Stimulated activated CD4-positive, alpha-beta T cell treated with anti-CD3 and anti-CD28 coated beads, Interleukin-2, amount 100 ng/mL, for 4 hours (primary cell): ENCODE measurements at regions not wholly inside any gene's neighbourhood (a gene's known extent, or its start where the extent isn't known, plus 50 kb on each side); places are given as distances from the start of the nearest gene placed in this dataset.

Experiments used
- DNase-seq: peaks from one replicate; pipeline ENCODE4 v3.0.0-alpha.2; 2020; ENCODE audit warnings: low read depth

DNA sequence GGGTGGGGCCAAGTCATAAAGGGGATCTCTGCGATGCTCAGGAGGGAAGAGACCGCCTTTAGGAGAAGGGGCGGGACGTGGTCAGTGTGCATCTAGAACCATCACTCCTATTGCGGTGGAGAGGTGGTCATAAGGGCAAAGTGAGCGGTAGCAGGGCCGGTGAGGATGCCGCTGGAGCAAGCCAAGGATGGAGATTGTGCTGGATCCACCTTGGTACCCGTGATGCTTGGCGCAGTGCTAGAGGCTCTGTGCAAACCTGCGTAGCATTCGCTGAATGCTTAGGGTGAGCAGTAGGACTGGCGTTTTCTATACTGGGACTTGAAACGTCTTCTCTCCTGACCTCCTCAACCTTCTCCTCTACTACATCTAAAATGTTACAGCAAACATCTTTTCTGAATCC is 294.2 kb downstream of the FGF9 start:
- no peak for DNase-seq

DNA sequence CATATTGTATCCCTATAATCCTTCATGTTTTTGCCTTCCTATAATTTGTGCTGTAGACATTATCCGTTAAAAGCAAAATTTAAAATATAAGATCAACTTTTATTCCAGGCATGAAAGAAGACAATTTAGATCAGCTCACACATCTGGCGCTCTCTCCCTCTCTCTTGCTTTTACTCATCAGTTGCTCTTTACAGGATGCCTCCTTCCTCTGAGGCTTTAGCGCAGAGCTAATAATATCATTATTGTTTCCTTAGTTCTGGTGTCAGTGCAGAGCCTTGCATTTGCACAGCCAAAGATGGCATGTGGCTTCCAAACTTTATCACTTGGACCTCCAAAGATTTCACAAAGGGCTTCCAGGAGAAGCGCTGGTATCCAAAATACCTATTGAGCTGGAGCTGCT is 295.1 kb downstream of the FGF9 start:
- DNase-seq: no peak

DNA sequence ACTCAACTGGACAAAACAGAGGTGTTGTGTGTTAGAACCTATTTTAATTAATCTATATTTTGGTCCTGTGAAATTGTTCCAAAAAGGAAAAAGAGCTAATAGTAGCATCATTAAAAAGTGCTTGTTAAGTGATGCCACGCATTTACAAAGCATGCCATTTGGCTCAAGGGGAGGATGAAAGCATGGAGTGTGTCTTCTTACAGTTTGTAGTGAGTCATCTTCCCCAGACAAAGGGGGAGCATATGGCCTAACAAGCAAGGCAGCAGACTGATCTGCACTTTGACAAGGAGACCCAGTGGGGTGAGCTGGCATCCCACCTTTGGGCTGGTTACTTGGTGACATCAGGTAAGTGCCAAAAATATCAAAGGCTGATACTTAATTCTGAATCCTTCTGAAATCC is 297.0 kb downstream of the FGF9 start:
- DNase-seq: no peak

DNA sequence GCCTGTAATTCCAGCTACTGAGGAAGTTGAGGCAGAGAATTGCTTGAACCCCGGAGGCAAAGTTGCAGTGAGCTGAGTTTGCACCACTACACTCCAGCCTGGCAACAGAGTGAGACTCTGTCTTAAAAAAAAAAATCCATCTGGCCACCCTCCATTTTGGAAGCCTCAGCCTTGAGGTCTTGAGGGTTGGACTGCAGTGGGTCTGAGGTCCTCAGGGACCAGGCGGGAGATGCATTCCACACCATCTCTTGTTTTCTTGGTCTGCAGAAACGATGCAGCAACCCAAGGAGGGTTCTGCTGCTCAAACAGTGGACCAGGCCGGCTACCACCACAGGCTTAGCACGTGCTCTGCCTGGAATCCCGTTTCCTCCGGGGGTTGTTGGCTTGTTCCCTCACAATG is 299.3 kb downstream of the FGF9 start:
- no peak for DNase-seq

DNA sequence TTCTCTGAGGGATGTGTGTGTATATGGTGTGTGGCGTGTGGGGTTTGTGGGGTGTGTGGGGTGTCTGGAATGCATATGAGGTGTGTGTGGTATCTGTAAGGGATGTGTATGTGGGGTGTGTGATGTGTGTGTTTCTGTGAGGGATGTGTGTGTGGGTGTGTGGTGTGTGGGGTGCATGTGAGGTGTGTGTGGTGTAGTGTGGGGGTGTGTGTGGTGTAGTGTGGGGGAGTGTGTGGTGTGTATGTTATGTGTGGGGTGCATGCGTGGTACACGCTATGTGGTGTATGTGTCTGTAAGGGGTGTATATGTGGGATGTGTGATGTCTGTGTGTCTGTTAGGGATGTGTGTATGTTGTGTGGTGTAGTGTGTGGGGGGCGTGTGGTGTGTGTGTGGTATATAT is 300.0 kb downstream of the FGF9 start:
- DNase-seq: no peak

DNA sequence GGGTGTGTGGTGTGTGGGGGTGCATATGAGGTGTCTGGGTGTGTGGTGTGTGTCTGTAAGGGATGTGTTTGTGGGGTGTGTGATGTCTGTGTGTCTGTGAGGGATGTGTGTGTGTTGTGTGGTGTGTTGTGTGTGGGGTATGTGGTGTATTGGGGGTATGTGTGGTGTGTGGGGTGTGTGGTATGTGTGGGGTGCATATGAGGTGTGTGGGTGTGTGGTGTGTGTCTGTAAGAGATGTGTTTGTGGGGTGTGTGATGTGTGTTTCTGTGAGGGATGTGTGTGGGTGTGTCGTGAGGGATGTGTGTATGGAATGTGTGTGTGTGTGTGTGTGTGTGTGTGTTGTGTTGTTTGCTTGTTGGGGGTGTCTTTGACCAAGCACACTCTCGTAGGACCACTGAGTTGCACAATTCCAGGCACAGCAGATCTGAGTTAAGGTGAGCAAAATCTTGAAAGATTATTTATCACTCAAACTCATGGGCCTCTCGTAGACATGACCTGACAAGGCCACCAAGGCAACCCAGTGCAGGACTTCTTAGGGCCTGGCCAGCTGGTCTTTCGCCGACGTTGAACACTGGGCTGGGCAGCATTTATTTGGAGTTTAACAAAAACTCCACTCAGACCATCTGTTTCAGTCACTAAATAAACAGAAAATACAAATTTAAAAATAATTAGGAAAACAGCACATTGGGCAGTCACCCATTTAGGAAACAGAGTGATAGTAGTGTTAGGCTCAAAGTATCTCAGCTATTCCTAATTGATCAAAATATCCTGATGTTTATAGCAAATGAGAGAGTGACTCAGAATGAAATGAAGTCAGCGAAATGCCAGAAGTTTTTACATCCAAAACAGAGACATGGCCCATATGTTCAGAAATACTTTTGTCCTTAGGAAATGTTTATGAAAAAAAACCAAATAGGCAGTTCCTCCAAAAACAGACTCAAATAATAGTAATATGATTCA is 301.1 kb downstream of the FGF9 start:
- no peak for DNase-seq

DNA sequence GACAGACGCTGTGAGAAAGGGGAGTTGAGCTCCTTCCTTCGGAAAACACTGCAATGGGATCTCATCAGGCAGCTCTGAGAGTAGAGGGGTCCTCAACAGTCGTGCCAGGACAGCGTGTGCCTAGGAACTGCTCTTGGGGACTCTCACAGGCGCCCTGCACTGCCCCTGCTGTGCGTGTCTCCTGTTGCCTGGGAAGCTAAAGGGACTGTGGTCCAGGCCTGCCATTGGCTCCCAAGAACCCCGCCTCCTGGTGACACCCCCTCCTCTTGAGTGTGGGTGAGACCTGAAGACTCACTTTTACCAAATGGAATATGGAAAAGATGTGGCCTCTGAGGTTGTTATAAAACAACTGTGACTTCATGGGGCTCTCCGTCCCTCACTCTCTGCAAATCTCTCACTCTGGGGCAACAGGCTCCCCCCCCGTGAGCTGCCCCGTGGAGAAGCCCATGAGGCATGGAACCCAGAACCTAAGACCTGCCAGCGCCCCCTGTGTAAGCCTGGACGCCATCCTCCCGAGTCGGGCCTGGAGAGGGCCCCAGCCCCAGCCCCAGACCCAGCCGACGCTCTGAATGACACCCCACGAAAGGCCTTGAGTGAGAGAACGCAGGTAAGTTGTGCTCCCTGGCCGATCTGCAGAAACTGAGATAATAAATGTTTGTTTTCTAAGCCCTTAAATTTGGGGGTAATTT is 302.7 kb downstream of the FGF9 start:
- no peak for DNase-seq

DNA sequence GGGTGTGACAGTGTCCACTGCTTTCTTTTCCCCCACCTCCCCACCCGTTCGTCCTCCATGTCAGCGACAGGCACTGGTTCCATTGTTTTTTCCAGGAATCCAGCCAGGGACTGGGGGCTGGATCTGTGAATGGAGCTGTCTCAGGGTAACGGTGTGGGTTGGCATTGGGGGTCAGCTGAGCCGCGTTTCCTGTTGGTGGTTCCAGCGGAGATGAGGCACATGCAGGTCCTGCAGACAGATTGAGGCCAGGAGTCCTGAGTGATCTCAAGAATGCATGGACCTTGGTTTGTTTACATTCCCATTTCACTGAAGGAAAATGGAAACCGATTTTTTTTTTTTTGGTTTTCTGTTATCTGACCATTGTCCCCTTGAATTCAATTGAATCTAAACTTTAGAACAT is 303.9 kb downstream of the FGF9 start:
- no peak for DNase-seq

DNA sequence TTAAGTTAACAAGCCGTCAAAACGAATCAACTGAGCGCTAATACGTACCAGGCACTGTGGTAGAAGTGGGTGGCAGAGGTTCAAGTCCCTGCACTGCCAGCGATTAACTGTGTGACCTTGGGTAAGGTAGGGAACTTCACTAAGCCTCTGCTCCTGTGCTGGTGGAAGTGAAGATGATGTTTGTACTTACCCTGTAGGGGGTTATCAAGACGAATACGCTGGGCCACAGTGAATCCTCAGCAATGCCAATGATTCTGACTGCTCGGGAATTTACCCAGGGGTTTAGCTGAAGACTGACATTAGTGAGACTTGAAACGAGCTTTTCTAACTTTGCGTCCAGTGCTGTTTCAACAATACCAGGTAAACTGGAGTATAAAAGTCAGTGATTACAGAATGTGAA is 305.3 kb downstream of the FGF9 start:
- no peak for DNase-seq

DNA sequence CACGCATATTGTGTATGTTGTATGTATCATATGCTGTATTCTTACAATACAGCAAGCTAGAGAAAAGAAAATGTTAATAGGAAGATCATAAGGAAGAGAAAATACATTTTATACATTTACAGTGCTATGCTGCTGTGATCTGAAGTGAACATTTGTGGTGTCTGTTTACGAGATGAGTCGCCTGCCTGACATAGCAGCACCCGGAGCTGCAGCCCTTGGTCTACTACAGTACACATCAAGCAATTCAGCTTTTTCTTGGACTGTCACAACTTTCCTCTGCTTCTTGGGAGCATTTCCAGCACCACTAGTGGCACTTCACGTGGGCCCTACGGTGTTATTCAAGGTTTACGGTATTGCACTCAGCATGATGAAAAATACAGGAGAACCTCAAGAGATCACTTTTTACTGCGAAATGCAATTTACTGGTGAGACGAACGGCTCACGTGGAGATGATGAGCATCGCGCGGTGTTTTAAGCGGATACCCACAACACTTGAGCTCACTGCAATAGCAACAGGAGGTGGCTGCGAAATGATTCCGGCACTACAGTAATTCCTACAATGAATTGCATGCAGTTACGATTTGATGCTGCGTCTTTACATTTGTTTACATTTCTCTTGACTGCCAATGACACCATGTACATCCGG is 308.4 kb downstream of the FGF9 start:
- DNase-seq: no peak

DNA sequence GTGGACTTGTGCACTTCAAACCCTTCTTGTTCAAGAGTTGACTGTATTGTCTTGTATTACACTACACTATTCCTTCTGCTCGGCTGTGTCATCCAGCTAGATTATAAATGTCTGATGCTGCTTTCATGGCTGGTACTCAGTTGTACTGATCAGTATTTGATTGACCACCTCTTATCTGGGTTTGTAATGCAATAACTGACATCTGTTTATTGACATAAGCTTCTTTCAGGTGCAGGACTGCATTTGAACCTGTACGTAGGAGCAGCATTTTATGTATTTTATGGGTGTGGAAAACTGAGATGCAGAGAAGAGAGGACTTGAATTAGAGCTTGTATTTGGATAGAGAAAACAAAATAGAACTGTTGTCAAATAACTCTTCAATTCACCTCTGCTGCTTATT is 309.2 kb downstream of the FGF9 start:
- no peak for DNase-seq

DNA sequence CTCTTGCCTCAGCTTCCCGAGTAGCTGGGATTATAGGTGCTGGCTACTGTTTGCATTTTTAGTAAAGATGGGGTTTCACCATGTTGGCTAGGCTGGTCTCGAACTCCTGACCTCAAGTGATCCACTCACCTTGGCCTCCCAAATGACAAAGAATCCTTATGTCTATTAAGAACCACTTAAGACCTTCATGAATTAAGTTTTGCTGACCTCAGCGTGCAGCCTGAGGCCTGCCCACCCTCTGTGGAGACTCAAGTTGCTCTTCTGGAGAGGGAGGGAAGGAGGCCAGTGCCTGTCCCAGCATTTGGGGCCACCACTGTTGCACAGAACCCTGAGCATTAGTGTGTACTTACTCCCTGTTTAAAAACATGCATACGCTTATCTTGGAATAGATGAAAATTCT is 313.3 kb downstream of the FGF9 start:
- no peak for DNase-seq

DNA sequence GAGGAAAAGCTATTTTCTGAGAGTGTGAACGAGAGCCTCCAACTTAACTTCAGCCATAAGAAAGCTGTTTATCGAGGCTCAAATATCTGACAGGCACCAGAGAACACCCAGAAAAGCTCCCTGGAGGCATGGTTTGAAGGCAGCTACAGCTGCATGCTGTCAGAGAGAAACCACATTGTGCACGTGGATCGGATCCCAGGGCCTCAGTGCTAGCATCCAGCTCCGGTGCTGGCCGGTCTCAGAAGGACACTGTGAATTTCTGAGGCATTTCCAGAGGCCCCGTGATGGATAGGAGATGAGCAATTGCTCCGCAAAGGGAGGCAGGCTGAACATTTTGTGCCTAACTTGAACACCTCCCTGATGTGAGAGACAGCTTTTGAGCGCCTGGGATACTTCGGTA is 315.7 kb downstream of the FGF9 start:
- no peak for DNase-seq

DNA sequence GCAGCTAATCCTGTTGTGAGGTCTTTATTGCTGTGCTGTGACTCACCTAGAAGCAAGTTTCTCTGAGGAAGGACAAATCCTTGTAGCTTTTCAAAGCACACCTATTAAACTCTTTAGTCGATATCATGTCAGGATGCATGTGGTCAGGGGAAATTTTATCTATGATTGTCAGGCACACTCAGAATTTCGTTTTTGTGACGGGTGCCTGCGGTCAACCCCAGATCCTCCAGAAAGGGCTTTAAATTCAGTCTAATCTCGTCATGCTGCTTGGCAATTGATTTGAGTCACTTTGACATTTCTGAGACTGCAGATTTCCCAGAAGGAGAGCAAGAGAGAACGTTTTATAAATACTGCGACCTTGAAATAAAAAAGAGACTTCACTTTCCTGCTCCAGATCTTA is 316.9 kb downstream of the FGF9 start:
- DNase-seq: no peak

DNA sequence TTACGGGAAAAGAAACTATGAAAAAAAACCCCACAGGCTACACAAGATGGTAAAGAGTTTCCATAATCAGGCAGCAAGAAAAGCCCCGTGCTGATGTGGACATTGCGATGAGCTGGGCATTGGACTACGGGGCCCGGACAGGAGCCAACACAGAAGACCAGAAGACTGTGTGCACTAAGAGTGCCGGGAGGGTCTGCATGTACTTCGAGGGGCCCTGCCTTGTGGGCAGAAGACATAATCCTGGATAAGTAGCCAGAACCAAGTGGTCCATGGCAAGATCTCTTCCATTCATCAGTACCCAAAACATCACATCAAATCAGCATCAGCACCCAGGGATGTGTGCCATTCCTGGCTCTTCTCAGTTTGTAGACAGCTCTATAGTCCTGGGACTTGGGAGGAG is 317.8 kb downstream of the FGF9 start:
- DNase-seq: no peak

DNA sequence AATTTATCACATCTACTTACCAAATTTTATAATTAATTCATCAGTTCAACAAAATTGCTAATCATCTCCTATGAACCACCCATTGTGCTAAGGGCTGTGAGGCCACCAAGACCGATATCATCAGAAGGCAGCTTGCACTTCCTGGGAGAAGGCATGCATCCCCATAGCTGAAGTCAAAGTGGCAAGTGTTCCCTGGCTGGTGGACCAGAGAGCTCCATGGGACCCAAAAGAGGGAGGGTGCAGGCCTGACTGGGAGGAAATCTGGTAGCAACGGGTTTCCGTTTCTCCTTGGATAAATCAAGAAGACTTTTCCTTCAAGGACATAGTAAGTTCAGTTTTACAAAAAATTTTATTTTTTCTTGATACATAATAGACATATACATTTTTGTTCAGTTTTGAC is 325.2 kb downstream of the FGF9 start:
- DNase-seq: no peak

DNA sequence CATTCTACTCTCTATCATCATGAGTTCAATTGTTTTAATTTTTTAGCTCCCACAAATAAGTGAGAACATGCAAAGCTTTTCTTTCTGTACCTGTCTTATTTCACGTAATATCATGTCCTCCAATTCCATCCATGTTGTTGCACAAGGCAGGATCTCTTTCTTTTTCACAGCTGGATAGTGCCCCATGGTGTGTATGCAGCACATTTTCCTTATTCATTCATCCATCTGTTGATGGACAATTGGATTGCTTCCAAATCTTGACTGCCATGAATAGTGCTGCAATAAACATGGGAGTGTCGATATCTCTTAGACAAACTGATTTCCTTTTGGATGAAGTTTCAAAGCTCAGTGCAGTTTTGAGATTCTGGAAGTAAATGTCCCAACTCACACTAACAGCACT is 326.9 kb downstream of the FGF9 start:
- DNase-seq: no peak

DNA sequence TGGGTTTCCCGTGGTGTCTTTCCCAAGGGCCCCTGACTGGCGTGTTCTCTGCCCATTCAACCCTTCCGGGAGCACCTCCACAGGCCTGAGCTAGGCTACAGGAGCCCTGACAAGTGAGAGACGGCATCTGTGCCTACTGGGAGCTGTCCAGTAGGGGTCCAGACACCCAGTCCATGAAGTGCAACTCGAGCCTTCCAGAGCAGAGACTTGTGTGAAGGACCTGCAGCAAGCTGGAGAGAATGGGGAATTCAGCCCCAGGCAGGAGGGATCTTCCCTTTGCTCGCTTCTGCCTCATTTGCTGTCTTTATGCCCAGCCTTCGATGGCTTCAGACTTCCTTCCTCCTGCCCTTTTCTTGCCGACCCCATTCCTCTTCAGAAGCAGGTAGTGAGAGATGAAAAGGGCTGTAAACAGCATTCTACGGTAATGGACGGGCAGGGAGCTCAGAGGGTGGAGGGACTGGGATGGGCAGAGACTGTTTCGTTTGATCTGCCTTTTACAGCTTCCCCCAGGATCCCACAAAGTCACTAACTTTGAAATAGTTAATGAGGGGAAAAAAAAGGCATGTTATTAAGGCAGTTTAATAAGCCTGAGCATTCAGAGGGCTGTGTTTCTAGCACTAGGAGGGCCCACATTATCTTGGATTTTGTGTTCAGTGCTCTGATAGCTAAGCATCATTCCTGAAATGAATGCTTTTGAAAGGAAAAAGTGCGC is 327.6 kb downstream of the FGF9 start:
- no peak for DNase-seq

DNA sequence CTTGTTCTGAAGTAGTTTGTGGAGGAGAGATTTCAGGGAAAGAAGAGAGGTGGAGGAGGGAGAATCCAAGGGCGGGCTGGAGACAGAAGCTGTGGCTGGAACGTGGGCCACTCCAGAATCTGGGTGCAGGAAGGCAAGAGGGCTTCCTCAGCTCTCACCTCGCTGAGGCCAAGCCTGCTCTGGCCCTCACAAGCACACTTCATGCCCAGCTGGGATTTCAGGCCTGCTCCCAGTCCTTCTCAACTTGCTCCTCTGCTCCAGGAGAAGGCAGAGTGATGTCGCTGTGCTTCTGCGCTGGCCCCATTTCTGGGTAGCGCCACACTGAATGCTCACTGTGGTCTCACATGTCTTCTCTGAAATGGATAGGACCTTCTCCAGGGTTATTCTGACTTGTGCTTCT is 328.8 kb downstream of the FGF9 start:
- no peak for DNase-seq

DNA sequence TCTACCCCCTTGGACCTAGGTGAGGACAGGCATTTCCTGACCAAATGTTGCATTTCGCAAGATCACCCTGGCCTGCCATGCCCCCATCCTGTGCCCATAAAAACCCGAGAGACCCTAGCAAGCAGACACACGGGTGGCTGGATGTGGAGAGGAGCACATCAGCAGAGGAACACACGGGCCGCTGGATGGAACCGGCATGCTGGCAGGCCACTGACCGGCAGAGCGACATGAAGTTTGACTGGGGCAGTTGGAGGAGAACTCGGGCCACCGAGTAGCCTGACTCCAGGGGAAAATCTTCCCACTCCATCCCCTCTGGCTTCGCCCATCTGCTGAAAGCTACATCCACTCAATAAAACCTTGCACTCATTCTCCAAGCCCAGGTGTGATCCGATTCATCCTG is 329.3 kb downstream of the FGF9 start:
- DNase-seq: no peak

DNA sequence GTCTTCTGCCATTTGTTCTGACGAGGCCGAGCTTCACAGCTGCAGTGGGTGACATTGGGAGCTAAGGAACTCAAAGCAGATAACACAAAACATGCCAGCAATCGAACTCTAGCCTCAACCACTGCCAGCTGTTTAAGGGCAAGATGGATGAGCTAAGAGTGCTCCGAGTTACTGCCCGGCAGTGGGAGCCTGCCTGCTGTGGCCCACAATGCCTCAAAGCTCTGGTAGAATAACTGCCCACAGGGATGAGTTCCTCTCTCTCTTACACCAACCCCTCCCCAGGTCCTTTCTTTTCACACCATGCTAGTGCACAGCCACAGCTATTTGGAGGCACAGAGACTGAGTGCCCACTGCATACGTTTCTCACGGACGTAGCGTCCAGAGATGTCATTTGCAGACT is 330.5 kb downstream of the FGF9 start:
- no peak for DNase-seq

DNA sequence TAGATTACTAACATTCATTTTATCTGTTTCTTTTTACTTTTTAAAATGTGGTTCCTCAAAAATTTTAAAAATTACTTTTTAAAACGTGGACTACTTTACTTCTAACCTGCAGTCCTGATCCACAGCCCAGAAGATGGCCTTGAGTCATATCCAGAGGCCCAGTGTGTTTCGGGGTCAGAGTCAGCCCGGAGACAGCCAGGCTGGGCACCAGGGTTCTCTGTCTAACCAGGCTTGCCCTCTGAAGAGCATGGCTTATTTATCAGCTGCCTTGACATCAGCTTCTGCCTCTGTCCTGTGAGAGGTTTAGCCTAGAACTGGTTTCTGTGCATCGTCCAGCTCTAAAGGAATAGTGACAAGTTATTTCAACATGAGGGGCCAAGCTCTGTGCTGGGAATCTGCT is 332.0 kb downstream of the FGF9 start:
- DNase-seq: no peak

DNA sequence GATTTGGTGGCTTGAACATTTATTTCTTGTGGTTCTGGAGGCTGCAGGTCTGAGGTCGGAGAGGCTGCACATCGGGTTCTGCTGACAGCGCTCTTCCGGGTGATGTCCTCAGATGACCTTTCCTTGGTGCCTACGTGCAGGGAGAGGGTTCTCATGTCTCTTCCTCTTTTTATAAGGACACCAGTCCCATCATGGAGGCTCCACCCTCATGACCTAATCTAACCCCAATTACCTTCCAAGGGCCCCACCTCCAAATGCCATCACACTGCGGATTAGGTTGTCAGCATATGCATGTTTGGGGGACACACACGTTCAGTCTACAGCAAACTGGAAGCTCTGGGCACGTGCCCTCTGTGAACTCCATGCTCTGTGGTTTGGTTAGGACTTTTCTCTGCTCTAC is 338.6 kb downstream of the FGF9 start:
- no peak for DNase-seq
